ENCODE measurements at regions not wholly inside any gene's neighbourhood (a gene's known extent, or its start where the extent isn't known, plus 50 kb on each side); places are given as distances from the start of the nearest gene placed in this dataset.

DNA sequence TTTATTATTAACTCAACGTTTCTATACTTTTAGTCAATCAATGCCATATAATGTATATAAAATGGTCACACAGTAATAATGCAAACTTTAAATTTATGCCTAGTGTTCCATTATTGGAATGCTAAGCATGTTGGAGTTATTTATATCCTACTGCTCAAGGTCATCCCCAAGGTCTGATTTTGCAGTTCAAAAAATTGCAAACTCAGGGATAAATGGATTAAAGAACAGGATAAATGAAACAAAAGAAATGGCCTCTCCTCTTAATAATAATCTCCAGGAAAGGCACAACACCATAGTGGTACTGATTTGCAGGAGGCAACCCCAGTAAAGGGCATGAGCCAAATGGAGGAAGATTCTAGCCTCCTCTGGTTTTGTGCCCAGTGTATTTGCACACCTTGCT, 436.4 kb downstream of the EPHA4 start:
- DNase-seq, result no peak

DNA sequence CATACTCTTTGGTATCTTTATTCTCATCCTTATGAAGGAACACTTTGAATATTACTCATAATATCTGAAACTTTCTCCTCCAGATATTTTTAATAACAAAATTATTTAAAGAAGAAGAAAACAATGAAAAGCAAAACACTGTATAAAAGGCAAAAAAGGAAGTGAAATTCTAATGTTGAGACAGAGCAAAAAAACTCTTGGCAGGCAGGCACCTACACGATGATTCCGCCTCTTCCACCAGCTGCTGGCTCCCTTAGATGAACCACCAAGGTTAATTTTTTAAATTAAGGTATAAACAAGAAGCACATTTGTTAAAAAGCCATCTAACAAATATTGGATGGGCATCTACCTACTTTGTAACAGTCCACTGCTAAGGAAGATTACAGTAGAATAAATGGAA, 434.7 kb downstream of the EPHA4 start:
- DNase-seq, result no peak

DNA sequence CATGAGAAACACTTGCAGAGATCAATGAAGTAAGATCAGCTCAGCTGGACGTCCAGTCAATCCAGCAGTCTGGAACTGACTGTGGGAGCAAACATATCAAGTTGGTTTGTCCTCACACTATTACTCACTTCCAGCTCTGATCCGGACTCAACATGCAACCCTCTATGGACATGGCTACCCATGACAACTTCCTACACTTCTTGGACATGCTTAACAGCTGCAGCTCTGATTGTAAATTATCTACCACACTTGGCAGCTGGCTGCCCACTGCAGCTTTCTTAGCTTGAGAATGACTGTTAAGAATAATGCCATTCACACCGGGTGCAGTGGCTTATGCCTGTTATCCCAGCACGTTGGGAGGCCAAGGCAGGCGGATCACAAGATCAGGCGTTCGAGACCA, 429.8 kb downstream of the EPHA4 start:
- no peak for DNase-seq

DNA sequence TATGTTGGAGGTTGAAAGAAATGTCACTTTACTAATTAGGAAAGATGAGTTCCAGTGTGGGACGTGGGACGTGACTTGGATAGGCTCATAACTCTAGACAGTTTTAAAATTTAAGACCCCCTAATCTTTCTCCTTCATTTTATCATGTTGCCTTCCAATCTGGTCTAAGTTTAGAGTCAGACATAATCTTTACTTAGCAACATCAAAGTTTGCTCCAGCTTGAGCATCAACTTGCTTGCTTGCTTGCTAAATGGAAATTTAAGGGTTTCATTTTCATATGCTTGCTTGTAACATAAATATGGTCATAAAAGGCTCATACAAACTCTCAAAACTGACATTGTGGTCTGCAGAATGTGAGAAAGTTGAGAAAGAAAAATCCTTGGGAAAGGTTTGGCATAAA, 428.9 kb downstream of the EPHA4 start:
- no peak for DNase-seq

DNA sequence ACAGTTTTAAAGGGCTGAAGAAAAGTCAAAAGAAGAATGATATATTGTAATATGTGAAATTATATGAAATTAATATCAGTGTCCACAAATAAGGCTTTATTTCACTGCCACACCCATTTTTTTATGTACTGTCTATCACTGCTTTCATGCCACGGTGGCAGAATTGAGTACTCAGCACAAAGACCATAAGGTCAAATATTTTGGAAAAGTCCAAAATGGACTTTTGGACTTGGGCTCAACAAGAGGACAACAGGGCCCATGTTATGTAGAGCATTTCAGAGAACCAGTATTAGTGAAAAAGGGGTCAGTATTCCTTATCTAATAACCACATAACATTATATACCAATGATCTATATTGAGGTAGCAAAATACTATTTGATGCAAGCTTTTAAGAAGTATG, 427.2 kb downstream of the EPHA4 start:
- DNase-seq, result no peak

DNA sequence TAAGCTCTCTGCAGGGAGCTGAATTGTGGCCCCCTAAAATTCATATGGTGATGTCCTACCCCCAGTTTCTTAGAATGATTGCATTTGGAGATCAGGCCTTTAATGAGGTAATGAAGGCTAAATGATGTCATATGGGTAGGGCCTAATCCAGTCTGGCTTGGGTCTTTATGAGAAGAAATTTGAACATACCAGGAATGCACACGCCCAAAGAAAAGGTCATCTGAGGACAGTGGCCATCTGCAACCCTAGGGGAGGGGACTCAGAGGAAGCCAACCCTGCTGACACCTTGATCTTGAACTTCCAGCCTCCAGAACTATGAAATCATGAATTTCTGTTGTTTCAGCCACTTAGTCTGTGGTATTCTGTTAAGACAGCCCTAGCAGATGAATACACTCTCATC, 426.7 kb downstream of the EPHA4 start:
- DNase-seq, result no peak

DNA sequence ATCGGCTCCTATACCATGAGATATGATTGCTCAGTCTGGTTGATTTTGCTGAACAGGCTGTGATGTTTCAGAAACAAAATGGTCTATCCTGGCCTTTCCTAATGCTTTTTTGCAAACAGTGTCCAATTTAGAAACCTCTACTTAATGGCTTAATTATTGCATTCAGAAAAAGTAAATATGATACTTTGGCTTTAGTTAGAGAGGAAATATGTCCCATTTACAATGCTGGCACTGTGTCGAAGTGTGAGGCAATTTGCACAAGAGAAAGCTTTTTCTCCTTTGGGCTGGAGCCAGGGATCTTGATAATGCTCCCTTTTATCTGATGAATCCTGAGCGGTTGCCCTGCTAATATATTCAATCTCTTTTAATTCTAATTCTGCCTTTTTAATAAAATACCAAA, 418.9 kb downstream of the EPHA4 start:
- DNase-seq, result no peak

DNA sequence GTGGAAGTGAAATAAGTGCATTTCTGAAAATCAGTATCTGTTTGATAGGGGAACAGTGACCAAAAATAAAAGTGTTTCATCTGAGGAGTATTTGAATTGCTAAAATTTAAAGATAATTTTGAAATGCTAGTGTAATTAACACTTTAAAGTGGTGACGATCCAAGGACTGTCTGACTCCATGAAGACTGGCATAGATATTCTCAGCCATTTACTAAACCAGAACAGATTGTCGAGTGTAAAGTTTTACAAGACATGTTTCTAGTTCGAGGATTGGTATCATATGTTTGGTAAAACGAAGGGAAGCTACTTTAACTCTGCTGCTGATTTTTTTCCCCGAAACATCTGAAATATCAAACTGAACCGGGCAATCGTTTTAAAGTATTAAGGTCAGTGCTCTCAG, 417.9 kb downstream of the EPHA4 start:
- no peak for DNase-seq

DNA sequence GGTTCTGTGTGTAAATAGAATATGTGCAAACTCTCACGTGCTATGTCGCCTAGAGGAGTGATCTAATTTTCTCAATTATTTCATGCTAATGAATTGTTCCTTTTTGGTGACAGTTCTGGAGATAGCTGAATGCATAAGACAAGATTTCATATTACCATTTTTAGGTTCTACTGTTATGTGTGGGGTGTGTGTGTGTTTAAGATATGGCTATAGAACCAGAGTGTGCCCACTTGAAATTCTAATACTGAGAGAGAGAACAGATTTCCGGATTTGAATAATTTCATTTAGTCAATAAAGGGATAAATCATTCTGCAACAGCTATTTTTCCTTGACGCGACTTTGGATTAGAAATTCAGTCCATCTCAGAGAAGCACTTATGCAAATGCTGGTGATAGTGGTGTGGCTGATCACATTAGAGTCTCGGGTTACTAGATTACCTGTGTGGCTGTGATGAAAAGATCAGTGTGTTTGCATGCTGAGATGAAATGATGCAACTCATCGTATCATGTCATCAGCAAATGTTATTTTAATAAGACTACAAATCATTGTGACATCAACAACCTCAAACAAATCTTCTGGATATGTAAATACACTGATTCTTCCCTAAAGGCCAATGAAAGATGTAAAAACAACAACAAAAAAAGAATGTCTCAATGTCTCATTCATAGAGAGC, 415.9 kb downstream of the EPHA4 start:
- DNase-seq, result peak; percentile 33

DNA sequence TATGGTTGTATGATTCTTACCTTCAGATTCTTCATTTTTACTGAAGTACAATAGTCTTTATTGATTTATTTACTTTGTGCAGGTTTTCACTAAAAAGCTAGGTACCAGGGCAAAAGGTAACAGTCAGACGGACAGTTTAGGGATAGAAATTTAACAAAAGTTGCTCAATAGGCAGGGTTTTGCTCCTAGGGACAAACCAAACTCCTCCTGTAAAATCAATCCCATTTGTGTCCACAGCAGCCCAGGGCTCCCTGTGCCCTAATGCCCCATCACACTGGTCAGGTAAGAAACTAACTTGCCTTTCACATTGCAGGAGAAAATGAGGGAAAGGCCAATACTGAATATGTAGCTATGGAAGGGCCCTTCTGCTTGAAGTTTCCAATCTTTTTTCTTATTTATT, 410.9 kb downstream of the EPHA4 start:
- no peak for DNase-seq

DNA sequence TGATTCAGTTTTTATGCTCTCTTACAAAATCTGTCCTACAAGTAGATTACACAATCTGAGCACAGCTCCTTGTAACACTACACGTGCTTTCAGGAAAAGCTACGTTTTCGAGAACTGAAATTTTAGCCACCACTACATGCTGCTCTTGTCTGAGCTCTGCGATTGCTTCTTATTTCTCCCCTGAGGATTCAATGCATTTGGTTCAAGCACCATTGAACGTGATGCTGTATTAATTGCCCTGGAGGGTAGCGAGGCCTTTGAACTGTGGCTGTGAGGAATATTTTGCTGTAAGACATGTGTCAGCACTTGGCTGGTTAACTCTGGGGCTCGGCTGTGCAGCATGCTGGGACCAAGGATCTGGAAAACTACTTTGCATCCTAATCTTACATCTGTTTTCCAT, 405.8 kb downstream of the EPHA4 start:
- DNase-seq, result peak; percentile 58

DNA sequence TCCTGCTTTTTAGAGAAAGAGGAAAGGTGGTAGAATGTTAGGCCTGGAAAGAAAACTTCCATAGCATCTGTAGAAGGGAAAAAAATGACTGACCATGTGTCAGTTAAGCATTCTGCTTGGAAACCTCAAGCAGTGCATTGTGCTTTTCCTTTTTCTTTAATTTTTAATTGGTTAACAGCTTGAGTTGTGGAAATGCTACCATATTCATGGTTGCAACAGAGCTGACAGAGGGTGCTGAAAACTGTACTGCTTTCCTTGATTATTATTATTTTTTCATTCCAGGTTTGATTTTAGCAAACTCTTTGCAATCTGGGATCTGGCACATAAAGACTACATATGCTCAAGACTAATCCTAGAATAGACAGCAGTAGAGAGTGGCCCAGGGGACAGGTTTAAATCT, 404.5 kb downstream of the EPHA4 start:
- no peak for DNase-seq

DNA sequence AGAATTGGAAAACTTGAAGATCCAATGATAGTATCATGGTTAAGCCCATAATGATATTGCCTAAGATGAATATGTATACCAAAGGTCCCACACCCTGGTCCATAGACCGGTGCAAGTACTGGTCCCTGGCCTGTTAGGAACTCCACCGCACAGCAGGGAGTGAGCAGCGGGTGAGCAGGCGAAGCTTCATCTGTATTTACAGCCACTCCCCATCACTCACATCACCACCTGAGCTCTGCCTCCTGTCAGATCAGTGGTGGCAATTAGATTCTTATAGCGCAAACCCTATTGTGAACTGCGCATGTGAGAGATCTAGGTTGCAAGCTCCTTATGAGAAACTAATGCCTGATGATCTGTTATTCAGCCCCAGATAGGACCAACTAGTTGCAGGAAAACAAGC, 402.4 kb downstream of the EPHA4 start:
- DNase-seq, result no peak

DNA sequence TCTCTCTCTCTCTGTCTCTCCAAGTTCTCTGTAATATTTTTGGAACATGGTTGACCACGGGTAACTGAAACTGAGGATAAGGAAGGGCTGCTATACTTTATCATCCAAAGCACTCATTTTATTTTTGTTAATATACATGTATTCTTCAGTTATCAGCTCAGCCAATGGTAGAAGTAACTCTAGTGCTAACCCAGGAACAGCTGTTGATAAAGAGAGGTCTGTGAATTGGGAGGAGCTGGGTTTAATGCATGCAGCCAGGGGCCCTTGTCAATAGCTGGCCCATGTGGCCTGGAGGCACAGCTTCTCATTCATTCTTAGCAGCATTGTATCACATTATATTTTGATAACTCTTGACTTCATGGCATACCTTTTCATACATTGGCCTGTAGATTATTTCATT, 401.6 kb downstream of the EPHA4 start:
- no peak for DNase-seq

DNA sequence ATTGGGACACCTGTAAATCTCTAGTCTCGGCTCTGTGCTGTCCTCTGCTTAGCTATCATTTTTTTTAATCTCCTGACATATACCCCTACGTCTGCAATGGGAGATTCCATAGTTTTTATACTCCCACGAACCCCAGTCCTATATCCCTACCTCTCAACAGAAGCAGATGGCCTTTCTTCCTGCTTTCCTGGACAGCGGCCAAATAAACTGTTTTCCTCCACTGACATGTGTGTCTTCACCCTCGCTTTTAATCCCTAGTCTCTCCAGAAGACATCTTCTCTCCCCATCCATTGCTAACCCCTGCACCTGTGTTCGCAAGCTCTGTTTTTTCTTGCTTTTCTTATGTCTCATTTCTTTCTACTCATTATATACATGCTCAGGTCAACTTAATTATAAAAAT, 395.4 kb downstream of the EPHA4 start:
- DNase-seq, result no peak

DNA sequence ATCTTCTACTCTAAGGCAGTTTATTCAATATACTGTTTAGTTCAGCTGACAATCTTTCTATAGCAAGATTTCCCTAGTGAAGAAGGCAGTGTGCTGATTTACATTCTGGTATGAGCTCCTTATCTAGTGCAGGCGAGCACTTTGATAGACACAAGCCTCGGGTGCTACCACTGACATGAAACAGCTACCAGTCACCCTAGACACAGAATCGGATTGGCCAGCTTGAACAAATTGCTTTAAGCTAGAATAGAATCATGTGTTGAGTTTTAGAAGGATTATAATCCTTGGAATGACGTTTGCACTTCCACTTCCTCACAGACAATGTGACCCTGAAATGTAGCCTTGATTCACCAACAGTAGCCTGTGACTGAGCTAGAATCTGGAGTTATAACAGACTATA, 394.0 kb downstream of the EPHA4 start:
- DNase-seq, result no peak

DNA sequence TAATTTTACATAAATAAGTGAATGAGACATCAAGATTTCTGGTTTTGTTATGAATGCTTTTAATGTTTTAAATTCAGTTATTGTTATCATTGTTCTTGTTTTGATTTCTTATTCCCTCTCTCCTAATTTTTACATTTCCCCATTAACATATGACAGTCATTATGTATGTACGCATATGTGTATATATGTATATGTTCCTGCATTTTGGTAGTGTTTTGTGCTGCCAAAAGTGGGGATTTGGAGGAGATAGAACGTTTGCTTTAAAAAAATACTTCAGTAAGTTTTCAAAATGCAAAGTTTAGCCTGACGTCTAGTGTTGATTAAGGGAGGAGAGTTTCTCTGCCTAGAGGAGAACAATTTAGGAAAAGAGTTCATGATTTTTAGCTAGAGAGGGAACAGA, 385.2 kb downstream of the EPHA4 start:
- no peak for DNase-seq

DNA sequence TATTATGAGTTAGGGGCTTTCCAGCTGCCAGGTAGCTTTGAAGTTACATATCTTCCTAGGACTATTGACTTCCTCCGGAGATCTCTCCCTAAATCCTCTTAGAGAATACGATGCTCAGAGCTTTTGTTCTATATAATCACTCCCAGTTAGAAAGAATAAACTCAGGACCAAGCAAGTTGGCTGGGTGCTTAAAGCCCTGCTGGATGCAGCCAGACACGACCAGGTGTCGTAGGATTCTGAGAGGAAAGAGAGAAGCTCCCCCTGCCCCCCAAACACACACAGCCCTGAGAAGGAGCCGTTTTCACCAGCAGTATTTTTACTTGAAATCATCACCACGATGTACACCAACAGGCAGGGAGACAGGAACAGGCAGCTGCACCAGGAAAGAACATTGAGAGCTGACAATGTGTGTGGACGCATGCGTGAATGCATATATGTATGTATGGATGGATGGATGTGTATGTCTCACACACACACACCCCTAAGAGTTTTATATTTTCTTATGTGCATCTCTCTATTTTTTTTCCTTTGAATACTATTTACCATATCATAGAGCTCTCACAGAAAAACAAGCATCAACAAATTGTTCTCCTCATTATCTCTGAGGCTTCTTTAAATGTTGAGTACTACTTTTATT, 382.6 kb downstream of the EPHA4 start:
- no peak for DNase-seq

DNA sequence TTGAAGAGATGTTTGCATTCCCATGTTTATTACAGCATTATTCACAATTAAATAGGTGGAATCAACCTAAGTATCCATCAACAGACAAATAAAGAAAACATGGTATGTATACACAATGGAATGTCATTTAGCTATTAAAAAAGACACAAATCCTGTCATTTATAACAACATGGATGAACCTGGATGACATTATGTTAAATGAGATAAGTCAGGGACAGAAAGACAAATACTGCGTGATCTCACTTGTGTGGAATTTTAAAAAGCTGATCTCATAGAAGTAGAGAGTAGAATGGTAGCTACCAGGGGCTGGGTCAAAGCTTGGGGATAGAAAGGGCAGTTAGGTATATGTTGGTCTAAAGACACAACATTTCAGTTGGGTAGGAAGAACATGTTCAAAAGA, 376.3 kb downstream of the EPHA4 start:
- no peak for DNase-seq

DNA sequence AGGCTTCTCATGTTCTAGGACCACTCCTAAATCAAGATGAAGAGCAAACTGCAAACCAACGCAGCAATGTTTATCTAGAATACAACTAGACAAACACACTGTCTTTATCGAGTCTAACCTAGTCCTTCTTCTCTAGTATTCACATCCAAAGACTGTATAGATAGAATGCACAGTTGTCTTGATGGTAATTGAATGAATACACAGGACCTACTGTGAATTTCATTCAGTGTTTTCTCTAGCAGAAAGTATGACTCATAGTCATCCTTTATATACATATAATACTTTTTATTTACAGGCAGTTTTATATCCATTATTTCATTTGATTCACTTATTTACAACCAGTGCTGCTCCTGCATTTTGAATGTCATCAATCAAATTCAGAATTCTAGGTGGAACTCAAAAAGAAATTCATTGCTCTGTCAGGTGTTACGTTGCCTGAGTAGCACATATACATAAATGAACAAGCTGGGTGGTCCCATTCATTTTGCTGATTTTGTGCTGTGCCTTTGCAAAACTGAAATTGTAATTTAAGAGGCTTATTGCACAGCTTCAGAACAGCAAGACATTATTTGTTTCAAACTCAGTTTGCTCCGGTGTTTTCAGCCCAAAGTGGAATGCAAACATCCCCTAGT, 374.8 kb downstream of the EPHA4 start:
- DNase-seq, result no peak

DNA sequence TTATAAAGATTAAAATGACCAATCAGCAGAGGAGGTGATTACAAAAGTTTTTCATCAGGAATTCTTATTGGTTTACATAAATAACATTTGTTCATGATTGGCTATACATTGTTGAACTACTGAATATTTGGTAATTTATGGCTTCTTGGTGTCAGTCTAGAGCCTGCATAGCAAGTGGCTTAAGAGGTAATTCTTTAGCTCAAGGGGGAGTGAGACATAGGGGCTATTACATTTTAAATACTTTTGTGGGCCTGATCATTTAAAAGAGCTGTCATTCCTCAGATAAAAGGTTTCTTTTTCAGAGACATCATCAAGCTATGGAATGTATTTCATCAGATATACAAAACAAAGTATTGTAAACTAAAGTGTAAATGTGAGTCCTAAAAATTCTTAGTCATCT, 373.8 kb downstream of the EPHA4 start:
- no peak for DNase-seq

DNA sequence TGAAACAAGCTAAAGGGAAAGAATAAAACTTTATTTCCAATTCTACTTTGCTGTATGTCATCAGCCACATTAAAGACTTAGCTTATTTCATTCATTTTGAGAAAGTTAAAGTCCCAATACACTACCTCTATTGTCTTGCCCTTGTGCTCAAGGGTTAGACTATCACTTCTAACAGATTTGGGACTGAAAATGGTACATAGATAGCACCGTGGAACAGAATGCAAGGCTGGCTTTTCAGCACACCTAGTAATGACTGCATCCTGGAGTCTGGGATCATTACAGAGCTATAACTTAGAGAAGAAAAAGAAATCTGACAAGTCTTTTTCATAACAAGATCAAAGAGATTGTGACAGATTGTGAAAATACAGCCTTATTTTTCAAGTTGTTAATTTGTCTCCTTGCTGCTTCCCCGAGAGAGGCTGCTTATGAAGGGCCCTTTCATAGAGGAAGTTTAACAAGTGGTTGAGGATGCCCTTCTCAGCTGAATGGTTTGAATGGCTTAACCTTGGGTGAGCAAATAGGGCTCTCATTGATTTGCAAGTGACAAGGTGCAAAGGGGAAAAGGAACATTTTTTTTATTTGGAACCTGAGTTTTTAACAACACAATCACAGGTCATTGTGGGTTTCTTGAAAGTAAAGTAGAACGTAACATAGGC, 371.8 kb downstream of the EPHA4 start:
- no peak for DNase-seq

DNA sequence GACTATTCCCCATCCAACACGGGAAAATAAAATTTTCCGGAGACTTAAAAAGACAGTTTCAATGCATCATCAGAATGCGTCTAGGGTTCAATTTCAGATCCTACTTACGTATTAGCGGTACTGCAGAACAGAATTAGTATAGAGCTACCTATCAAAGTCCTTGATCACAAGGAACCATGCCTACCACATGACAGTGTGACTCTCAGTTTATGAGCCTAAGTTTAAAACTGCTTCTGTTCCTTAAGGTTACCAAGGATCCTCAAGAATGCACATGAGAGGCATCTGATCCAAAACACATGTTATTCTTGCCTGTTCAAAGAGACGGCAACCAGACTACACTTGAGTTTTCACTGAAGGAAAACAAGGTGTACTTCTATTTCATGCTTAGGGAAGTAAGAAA, 369.7 kb downstream of the EPHA4 start:
- DNase-seq, result no peak

DNA sequence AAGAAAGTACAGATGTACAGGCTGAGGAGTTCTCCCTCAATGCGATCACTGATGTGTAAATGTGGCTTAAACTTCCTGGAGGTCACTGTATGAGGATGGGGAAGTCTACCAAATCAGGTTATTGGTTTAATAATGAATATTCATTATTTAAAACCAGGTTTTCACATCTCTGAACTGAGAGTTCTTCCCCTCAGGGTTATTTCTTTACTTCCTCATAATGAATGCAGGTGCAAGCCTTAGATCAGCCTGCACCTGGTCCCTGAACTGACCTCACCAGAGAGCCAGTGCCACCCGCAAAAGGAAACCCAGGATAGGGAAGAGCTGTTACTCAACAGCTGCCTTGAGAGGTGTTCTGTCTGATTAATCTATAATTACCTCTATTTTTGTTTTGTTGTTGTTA, 369.0 kb downstream of the EPHA4 start:
- DNase-seq, result no peak

All from NCI-H2107 (cell line).